Vagina (tissue), 2 donors: ENCODE measurements at regions not wholly inside any gene's neighbourhood (a gene's known extent, or its start where the extent isn't known, plus 50 kb on each side); places are given as distances from the start of the nearest gene placed in this dataset.

Experiments used
- POLR2A ChIP-seq, 2 donors: fragments of 450-650 bp; IDR thresholded peaks; one replicate each; pipeline ENCODE4 v1.6.1; 2017; ENCODE audit warnings: antibody characterized with exemption in 2 of 2, mild to moderate bottlenecking in 2 of 2, moderate library complexity in 2 of 2
- POLR2AphosphoS5 ChIP-seq, 2 donors: sonication (generic); formaldehyde crosslinking; IDR thresholded peaks; one replicate each; pipeline ENCODE4 v1.9.0; 2017; ENCODE audit warnings: antibody characterized with exemption in 2 of 2, mild to moderate bottlenecking in 2 of 2, low read depth in 1 of 2; ENCODE audit not compliant: insufficient read depth in 1 of 2
- TF ChIP-seq, protein P1 (sequence below), 3 experiments: fragments of 450-650 bp in 2 of 3; fragments of 200-600 bp in 1 of 3; sonication (generic) in 1 of 3; IDR thresholded peaks; one replicate each; pipeline ENCODE4 v1.5.1; 2017 to 2019; ENCODE audit warnings: antibody characterized with exemption in 3 of 3, mild to moderate bottlenecking in 2 of 3, moderate library complexity in 2 of 3

DNA sequence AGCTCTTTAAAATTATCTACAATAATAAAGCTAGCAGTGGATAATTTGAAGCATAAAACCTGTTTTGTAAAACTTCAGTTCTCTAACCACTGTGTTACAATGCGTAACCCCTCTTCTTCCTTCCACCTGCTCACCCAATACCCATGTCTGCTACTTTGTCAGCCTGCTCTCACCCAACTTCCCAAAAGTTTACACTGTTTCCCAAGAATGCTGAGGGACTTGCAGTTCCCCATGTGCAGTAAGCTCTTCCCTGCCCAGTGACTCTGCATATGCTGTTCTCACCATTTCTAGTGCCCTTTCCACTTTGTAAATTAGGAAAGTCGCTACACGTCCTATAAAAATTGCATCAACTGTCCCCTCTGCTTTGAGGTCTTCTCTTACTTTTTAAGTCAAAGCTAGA lies 315.9 kb upstream of the SEMA6D start:
- TF ChIP-seq POLR2A (IDR thresholded peaks at IDR 0.05) (no peak), POLR2AphosphoS5 (IDR thresholded peaks at IDR 0.05; ENCODE audit: insufficient read depth in 1 of 2, low read depth in 1 of 2) (no peak)
- TF ChIP-seq, protein P1, sequence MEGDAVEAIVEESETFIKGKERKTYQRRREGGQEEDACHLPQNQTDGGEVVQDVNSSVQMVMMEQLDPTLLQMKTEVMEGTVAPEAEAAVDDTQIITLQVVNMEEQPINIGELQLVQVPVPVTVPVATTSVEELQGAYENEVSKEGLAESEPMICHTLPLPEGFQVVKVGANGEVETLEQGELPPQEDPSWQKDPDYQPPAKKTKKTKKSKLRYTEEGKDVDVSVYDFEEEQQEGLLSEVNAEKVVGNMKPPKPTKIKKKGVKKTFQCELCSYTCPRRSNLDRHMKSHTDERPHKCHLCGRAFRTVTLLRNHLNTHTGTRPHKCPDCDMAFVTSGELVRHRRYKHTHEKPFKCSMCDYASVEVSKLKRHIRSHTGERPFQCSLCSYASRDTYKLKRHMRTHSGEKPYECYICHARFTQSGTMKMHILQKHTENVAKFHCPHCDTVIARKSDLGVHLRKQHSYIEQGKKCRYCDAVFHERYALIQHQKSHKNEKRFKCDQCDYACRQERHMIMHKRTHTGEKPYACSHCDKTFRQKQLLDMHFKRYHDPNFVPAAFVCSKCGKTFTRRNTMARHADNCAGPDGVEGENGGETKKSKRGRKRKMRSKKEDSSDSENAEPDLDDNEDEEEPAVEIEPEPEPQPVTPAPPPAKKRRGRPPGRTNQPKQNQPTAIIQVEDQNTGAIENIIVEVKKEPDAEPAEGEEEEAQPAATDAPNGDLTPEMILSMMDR (IDR thresholded peaks at IDR 0.05) = no peak
